GM21717 (cell line): ENCODE measurements at regions not wholly inside any gene's neighbourhood (a gene's known extent, or its start where the extent isn't known, plus 50 kb on each side); places are given as distances from the start of the nearest gene placed in this dataset.

Source experiments
- ATAC-seq: cut with Tn5 transposase; IDR thresholded peaks from one replicate; pipeline ENCODE4 v1.9.1; 2021; ENCODE audit warnings: mild to moderate bottlenecking, moderate library complexity; ENCODE audit not compliant: unreplicated experiment

DNA sequence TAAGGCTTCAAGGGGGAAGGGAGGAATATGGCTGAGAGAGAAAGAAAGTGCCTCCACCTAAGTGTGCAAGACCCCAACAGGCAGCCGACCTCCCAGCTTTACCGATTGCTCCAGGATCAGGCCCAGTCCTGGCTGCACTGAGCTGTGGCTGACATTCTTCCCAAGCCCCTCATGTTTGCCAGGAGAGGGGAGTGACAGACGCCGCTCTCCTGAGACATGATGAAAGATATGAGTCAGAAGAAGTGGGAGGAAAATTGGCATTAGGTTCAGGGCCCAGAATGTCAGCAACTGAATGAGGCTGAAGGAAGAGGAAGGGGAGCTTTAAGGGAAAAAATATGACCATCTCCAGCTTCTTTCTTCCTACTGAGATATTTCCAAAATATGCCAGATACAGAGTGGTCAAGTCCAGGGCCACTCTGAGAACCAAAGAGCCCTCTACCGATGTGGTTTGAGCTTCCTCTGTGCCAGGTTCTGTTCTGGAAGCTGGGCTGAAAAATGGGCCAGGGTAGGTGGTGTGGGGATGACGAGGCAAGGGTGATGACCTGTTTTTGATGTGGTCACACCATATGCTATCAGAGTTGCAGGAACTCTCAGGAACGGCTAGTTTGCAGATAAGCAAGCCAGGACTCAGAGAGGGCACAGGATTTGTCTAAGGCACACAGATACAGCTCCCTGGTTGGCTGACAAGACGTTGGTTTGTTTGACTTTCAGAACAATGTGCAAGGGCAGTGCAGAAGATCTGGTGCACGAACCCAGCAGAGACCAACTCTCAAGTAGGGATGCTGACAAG, 176.7 kb downstream of the SOX9 start:
- ATAC-seq: no peak

DNA sequence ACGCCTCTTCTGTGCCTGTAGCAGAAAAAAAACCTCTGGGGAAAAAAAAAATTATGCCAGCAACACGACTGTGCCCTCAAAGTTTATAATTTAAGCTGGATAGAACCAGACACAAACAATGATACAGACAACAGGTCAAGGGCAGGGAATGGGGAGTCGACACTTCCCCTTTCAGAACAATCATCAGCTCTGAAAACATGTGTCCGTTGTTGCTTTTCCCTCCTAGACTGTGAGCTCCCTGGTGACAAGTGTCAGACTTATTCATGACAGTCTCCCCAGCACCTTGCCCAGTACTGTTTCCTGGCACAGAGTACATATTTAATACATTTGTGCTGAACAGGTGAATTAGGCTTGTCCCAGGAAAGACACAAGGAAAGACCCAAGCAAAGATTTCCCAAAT, 178.3 kb downstream of the SOX9 start:
- no peak for ATAC-seq

DNA sequence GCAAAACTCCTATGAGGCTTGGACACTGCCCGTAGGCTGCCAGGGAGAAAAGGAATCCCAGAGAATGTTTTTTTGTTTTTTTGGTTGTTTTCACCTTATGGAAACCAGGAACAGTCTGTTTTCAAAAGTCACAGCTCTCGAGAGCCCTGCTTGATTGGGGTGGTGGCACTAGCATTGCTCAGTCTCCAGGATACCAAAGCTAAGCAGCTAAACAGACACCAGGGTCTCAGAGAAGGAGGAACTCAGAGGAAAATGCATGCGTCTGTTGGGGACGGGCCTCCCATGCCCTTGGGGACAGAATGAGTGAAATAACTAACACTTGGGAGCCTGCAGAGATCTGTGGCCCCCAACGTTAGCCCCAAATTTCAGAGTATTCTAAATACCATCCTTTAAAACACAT, 178.8 kb downstream of the SOX9 start:
- no peak for ATAC-seq

DNA sequence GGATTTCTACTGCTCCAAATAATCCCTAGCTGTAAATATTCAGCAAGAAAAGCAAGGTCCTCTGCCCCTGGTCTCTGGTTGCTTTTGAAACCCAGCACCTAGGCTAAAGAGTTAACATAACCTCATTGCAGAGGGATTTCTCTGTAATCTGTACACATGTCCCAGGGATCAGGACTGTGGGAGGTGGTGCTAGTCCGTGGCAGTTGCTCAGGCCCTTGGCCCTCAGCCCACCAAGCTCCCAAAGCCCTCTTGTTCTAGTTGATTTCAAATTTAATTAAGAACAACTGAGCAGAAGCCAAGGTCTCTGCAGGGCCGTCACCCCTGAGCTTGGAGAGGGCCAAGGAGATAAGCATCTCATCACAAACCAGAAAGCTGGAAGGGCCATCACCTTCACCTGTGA, 181.1 kb downstream of the SOX9 start:
- no peak for ATAC-seq

DNA sequence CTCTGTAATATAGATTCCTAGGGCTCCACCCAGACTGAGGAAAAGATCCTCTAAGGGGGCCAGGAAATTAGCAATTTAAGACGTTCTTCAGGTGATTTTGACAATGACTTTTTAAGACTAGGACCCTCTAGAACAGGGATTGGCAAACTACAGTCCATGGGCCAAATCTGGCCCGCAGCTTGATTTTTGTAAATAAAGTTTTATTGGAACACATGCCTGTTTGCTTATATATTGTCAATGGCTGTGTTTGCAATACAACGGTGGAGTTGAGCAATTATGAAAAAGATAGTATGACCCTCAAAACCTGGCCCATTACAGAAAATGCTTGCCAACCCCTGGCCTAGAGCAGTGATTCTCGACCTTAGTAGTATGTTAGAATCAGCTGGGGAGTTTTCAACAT, 181.9 kb downstream of the SOX9 start:
- no peak for ATAC-seq

DNA sequence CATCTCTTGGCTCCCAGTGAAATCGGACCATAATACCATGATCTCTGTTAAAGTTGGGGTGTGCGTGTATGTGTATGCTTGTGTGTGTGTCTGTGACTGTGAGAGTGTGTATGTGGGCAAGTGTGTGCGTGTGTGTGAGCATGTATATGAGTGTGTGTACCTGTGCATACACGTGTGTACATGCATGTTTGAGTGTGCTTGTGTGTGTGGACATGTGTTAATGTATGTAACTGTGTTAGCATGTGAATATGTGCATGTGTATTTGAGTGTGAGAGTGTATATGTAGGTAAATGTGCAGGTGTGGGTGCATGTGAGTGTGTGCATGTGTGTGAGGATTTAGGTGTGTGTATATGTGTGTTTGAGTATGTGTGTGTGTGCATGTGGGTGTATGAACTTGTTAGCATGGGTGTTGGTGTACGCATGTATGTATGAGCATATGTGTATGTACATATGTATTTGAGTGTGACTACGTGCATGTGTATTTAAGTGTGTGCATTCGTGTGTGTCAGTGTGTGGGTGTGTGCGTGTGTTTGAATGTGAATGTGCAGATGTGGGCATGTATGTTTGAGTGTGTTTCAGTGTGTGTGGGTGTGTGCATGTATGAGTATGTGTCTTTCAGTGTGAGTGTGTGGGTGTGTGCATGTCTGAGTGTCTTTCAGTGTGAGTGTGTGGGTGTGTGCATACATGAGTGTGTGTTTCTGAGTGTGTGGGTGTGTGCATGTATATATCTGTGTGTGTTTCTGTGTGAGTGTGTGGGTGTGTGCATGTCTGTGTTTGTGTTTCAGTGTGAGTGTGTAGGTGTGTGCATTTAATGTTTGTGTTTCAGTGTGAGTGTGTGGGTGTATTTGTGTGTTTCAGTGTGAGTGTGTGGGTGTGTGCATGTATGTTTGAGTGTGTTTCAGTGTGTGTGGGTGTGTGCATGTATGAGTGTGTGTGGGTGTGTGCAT, 183.2 kb downstream of the SOX9 start:
- ATAC-seq: no peak

DNA sequence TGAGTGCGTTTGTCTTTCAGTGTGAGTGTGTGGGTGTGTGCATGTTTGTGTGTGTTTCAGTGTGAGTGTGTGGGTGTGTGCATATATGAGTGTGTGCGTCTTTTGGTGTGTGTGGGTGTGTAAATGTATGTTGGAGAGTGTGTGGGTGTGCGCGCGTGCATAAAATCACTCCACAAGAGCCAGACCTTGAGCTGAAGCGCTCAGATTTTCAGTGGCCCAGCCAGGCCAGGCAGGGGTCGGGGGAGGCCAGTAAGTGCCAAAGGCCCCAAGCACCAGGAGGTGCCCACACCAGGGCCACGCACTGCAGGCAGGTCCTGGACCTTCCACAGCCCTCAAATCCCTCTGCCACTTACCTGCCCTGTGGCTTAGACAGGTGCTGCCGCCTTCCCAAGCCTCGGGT, 184.0 kb downstream of the SOX9 start:
- ATAC-seq: no peak

DNA sequence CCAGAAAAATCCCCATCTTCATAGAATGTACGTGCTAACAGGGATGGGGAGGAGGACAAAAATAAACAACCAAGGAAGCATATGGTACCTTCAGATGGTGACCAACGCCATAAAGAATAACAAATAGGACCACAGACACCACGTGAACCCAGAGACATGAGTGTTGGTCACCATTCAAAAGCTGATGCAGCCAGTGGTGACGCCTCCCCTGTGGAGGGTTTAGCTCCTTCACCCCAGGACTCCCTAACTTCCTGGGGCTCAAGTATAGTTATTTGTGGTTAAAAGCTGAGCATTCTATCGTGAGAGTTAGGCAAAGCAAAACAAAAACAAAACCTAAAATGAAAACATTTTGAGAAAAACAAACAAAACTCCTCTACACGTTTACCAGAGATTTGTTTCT, 184.7 kb downstream of the SOX9 start:
- no peak for ATAC-seq

DNA sequence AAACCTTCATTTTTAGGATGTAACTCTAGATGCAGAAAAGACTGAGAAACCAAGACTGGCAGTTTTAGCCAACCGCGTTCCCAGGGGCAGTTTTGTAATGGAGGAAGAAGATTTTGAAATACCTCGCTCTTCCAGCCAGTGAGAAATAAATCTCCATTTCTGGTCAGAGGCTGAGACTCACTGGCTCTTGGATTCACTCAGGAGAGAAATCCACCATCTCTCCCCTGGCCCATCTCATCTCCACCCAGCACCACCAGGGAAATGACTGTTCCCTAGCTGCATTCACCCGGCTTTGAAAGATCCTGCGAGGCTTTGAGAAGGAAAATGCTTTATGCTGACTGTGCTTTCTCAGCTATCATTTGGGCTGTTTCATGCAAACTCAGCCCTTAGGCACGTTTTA, 185.2 kb downstream of the SOX9 start:
- no peak for ATAC-seq

DNA sequence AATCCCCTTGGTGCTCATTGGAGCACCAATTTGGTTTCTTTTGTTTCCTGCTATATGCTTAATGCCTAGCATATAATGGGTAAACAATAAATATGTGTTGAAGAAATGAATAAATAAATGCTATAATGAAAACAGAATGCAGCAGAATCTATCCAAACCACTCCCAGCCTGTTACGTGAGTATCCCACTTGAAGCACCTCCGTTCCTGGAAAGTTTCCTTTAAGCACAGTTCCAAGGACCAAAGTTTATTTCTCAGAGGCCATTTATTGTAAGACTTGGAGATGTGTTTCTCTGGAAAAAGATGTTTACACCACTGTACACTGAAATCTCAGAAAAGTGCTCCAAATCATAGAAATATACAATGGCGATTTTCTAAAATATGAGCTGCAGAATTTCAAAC, 187.0 kb downstream of the SOX9 start:
- no peak for ATAC-seq

DNA sequence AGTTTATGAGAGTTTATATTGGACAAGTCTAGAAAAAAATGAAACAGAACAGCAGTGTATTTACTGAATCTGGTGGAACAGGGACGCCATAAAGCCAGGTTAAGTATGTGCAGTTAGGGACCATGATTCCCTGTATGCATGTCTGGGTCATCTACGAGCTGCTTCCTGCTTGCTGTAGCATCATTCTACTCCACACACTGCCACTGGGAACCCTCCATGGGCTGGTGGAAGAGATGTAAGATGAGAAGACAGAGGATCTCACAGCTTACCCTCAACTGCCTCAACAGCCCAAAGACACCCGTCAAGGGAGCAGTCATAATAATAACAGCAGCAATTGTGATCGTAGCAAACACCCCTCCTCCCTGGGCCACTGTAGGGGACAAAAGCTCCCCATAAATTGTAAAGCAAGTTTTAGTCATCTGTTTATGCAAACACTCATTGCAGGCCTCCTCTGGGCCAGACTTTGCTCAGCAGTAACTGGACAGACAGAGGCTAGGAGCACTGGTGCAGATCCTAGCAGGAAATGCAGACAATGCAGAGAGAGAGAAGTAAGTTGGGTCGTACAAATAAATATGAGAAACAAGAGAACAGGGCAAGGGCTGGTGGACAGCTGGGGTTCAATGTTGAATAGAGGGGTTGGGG, 188.0 kb downstream of the SOX9 start:
- ATAC-seq: no peak

DNA sequence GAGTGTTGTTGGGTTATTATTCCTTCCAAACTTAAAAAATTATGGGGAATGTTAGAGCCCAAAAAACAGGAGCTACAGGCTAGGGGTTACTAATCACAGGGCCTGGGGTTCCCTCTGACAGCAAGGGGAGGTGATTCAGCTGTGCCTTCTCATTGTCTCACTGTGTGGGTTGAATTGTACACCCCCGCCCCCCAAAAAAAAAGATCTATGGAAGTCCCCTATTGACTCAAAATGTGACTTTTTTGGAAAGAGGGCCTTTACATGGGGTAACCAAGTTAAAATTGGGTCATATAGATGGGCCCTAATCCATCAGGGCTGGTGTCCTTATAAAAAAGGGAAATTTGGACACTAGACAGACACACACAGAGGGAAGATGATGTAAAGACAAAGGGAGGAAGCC, 190.2 kb downstream of the SOX9 start:
- no peak for ATAC-seq

DNA sequence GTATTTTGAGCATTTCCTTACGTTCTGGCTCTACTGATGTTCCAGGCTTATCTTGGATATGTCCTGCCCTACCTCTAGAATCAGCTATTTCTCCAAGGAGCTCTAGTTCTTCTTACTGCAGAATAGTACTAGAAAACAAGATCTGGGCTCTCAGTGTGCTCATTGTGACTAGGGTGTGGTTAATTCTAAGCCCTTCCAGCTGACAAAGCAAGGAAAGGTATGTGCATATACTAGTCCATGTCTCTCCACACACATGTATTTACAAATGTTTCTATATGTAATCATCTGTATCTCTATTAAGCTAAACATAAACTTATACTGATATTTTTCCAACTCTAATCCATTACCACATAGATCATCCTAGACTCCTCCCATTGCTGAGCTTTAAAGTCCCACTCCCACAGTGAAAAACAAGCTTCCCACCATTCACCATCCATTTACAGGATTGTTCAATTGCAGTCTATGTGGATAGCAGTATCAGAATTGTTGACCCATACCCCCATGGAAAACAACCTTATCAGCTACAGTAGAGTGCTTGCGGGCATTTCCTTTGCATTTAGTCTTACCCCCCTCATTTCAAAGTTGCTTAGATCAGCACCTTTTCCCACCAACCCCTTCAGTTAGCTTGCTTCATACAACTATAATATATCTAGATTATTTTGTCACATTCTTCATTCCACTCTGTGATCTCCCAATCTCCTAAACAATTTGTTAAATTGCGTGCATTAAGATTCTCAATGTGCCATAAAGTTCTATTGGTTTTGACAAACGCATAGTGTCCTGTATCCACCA, 194.5 kb downstream of the SOX9 start:
- ATAC-seq: no peak

DNA sequence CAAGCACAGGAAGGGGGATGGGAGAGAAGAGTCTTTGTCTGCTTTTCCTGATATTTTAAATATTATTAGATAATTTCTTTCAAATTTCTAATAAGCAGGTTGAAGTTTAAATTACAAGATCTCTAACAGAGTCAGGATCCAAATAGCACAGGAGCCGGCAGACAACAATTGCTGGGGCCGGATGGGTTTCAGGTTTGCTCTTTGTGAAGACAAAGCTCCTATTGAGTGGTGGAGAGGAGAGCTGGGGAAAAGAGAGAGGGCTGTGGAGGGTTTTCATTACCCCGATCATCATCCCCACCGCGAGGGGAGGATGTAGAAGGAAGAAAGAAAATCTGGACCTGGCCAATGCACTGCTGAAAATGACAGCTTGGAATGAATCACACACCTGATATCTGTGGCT, 197.3 kb downstream of the SOX9 start:
- ATAC-seq: no peak

DNA sequence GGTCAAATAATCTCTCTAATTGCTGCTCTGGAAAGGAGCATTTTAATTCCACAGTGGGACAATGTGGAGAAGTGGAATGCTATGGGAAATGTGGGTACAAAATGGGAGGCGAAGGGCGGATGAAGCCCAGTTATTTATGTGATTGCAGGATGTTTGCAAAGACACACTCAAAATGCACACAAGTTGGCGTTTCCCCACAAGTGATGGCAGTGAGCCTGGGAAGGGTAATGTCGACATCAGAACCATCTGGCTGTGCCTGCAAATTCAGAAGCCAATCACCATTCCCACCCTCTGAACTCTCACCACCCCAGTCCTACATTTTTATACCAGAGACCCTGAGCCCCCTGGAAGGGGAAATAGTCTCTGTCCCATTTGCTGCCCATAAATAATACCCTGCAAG, 201.1 kb downstream of the SOX9 start:
- ATAC-seq: no peak

DNA sequence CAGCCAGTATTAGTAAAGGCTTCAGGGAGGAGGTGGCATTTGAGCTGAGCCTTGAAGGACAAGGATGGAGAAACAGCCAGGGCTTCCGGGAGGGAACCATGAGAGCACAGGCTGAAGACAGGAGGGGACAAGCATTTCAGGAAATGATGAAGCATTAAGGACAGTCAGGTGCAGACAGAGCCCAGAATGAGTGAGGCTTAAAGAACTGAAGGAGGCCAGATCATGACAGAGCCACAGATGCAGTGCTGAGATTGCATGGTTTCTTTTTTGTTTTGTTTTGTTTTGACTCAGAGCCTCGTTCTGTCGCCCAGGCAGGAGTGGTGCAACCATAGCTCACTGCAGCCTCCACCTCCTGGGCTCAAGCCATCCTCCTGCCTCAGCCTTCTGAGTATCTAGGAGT, 211.5 kb downstream of the SOX9 start:
- ATAC-seq: peak; percentile 69

DNA sequence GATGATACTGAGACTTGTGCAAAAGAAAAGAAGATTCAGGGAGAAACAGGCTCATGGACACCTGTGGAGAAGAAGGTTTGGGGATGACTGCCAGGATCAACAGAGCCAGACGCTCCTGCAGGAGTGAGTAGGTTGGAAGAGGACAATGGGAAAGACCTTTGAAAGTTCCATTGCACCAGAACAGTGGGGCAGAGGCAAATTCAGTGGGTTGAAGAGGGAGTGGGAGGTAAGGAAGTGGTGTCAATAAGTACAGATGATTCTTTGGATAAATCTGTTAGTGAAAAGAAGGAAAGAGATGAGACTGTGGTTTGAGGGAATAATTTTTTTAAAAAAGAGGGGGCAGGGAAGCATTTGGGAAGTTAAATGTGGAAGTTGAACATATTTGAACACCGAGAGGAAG, 212.8 kb downstream of the SOX9 start:
- no peak for ATAC-seq

DNA sequence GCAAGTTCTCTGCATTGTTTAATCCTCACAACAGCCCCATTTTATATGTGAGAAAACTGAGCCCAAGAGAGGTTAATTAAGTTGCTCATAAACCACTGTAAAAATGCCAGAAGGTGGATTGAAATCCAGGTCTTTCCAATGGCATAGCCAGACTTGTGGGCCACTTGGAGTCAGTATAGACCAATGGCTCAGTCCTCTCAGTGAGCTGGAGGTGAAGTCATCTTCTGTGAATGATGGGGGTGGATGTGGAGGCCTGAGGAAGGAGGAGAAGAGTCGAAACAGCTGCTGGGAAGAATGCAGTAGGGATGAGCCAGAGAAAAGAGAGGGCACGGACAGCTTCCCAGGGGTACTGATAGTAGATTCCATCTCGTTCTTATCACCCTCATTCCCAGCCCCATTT, 213.4 kb downstream of the SOX9 start:
- ATAC-seq: no peak

DNA sequence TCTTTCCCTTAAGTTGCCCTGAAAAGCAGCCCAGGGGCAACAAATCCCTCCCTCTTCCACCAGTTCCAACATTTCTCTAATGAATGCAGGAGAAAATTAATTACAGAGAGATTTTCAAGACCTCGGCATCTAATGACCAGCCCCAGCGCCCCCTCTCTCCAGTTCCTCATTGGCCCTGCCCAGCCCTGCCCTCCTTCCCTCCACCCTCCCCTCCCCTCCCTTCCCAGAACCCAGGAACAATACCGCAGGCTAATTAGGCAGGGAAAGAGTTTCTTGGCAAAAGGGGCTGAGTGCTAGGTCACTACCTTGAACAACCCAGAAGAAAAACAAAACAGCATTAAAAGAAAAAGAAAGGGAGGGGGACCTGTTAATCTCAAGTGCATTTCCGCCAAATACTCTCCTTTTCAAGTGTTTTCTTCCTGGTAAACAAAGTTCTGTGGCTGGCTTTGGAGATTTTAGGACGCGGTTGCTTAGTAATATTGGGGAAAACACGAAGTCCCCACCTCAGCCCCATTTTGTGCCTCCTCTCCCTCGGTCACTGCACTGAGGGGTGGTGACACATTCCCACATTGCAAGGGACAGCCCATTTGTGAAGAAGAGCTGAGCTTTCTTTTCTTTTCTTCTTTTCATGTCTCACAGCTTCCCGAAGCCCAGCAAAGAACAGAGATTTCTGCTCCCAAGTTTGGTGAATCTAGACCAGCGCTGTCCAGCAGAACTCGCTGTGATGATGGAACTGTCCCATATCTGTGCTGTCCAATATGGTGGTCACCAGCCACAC, 215.4 kb downstream of the SOX9 start:
- ATAC-seq: no peak

DNA sequence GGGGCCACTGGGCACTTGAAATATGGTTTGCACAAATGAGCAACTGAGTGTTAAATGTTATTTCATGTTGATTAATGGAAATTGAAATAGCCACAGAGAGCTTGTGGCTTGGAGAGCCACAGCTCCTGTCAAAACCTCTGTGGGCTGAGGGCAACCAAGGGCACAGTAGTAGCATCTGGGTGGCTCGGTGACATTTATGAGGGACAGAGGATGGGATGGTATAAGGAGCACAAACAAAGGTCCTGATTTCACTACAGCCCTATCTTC, 215.9 kb downstream of the SOX9 start:
- ATAC-seq: no peak
